GM13976 (cell line): ENCODE measurements at regions not wholly inside any gene's neighbourhood (a gene's known extent, or its start where the extent isn't known, plus 50 kb on each side); places are given as distances from the start of the nearest gene placed in this dataset.

ENCODE experiments used
- DNase-seq: peaks from one replicate; pipeline ENCODE4 v3.0.0; 2012; ENCODE audit warnings: low spot score
- in situ Hi-C: fragments of 300-500 bp; cut with MboI; formaldehyde crosslinking; loops from one replicate; pipeline ENCODE4 v1.12.0; 2022; ENCODE audit warnings: low sequenced_read_pairs, mixed read lengths, inconsistent platforms; ENCODE audit not compliant: unreplicated experiment
- TF ChIP-seq, protein P1 (sequence below): IDR thresholded peaks from 2 replicates; pipeline ENCODE4 v1.5.1; 2012; ENCODE audit warnings: borderline replicate concordance, mild to moderate bottlenecking; ENCODE audit not compliant: insufficient read depth; ENCODE audit errors: extremely low read depth, missing control alignments, control extremely low read depth

DNA sequence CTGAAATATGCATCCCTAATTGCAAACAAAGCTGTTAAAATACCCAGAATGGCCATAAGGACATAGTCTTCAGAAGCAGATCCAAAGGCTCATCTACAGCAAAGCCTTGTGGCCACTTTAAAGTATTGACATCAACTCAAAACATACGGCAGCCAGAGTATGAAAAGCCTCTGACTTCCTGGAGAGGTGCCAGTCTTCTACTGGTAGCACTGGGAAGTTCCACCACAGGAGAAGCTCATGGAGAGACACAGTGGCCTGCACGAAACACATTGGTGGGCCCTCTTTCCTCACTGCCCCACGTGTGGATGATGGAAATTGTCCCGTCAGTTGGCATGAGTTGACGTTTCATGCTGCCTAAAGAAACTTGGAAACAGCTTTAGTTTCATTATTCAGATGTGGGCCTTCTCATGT lies 202.6 kb upstream of the HEY2 start:
- no peak for DNase-seq
- TF ChIP-seq, protein P1, sequence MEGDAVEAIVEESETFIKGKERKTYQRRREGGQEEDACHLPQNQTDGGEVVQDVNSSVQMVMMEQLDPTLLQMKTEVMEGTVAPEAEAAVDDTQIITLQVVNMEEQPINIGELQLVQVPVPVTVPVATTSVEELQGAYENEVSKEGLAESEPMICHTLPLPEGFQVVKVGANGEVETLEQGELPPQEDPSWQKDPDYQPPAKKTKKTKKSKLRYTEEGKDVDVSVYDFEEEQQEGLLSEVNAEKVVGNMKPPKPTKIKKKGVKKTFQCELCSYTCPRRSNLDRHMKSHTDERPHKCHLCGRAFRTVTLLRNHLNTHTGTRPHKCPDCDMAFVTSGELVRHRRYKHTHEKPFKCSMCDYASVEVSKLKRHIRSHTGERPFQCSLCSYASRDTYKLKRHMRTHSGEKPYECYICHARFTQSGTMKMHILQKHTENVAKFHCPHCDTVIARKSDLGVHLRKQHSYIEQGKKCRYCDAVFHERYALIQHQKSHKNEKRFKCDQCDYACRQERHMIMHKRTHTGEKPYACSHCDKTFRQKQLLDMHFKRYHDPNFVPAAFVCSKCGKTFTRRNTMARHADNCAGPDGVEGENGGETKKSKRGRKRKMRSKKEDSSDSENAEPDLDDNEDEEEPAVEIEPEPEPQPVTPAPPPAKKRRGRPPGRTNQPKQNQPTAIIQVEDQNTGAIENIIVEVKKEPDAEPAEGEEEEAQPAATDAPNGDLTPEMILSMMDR: no peak
- in situ Hi-C loops: no loop called here

DNA sequence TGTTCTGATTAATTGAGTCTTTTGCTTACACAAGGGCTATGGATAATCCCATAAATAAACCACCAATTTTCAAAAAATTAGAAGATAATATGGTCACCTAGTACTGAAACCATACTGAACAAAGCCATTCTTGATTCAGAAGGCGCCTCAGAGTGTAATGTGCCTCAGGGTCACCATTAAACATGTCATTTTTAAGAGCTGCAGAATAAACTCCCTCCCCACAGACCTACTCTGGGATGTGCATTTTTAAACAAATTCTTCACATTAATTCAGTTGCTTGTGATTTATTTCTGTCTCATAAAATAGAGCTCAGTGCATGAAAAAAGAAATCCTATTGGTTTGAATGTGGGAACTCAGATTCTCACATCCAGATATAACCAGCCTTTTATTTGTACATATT lies 202.1 kb upstream of the HEY2 start:
- in situ Hi-C loops: no loop called here
- TF ChIP-seq, protein P1: no peak
- DNase-seq: no peak

DNA sequence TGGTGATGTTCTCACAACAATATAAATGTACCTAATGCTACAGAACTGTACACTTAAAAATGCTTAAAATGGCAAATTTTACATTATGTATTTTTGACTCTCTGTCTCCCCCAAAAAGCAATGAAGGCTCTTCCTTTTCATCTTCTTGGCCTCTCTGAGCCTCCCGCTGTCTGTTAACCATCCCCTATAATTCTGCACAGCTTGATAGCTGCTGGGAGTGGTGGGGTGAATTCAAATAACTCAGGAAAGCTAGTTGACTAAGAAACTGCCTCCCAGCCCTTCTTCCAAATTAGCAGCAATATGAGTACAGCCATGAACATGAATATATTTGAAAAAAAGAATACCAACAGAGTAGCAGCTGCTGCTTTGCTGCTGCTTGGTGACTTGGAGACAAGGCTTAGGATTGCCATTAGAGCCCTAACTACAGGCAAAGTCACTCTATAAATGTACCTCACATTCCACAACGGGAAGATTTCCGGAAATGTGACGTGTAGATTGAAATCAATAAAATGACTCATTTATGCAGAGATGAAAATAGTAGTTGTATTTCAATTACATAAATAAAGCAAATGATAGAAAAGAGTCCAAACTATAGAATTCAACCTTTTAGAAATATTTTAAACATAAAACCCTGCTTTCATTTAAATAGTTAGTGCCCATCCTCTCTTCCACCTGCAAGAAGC lies 200.1 kb upstream of the HEY2 start:
- no peak for DNase-seq
- in situ Hi-C loops: no loop called here
- TF ChIP-seq, protein P1: no peak

DNA sequence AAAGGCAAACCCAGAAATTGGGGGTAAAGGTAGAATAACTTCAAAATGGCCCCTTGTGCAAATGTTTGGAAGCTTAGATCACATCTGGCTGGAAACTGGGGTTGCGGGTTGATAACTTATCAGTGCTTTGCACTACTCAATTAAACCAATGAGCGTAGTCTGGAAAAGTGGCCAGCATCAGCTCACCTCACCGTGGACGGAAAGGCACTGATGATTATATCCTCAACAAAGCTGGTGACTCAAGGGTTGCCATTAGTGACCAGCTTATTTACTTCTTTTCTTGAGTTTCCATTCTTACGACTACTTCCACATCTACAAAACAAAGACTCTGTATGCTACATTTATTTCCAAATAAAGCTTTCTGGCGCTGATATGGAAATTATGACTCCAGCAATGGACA lies 198.5 kb upstream of the HEY2 start:
- no peak for DNase-seq
- TF ChIP-seq, protein P1: no peak
- in situ Hi-C loops: no loop called here

DNA sequence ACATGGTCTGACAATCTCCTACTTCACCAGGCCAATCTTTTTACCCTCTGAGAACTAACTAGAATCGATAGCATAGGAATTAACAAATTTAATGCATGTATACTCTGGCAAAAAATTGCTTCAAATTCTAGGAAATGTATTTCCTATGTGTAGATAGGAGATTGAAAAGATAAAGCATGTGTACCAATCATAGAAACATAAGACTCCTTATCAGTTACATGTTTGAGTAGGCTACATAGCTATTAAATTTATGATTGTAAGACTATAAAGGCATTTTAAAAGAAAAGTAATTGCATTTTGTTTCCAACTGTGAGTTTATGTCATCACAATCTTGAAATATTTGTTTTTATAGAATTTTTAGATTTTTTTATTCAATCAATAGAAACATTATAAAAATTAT lies 196.6 kb upstream of the HEY2 start:
- no peak for DNase-seq
- TF ChIP-seq, protein P1: no peak
- in situ Hi-C loops: no loop called here

DNA sequence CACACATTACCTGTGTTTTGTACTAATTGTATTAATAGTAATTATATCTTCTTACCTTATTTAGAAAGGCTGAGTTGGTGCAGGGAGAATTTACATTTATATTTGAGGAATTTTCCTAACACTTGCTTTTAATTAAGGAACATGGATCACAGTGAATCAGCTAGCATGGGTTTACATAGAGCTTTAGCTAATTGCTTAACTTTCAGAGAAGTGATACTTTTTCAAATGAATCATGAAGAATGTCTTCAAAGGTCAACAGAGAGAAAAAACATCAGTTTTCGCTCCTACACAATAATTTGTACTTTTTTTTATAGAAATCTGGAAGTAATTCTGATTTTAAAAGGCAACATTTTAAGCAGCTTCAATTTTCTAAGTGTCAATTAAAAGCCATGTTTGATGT lies 195.0 kb upstream of the HEY2 start:
- TF ChIP-seq, protein P1: no peak
- no peak for DNase-seq
- in situ Hi-C loops: no loop called here

DNA sequence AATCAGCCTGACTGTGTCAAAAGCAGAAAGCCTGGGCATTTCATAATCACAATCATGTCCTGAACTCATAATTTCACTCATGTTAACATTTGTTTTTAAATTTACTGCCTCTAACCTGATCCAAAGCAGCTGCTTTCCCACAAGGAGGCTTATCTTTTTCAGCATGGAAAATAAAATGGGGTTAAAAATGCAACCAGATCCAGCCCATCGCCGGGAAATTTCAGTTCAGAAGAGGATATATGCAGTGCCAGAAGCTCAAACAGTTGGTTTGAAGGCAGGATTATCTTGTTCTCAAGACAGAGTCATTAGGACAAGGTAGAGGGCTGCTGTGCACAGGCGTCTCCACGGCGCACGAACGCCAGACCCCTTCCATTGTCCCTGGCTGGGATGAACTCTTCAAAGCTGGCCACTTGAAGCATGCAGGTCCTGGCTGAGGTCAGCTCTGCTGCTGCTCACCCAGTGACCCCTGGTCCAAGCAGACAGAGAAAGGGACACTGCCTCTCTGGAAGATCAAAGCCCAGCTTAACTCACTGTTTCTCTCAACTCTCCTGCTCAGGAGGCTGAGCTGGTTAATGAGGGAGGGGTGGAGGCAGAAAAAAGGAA lies 191.1 kb upstream of the HEY2 start:
- in situ Hi-C loops: no loop called here
- no peak for DNase-seq
- TF ChIP-seq, protein P1: no peak
